Mammary epithelial cell (primary cell): ENCODE measurements at regions not wholly inside any gene's neighbourhood (a gene's known extent, or its start where the extent isn't known, plus 50 kb on each side); places are given as distances from the start of the nearest gene placed in this dataset.
"Not testable (repeated sequence)": the region's sequence is repeated elsewhere in the genome, so short reads cannot be mapped to it uniquely, and the experiment has no call there.

ENCODE experiments used
- EZH2 ChIP-seq: IDR thresholded peaks from 2 replicates; pipeline ENCODE4 v1.6.1; 2012; ENCODE audit warnings: low read length, inconsistent platforms, borderline replicate concordance
- TF ChIP-seq, protein P1 (sequence below), 2 donors: IDR thresholded peaks in 1 of 2; conservative IDR thresholded peaks in 1 of 2; 2 replicates each; pipeline ENCODE4 v1.5.1; 2011 to 2012; ENCODE audit warnings: inconsistent platforms in 2 of 2, low read length in 2 of 2, mild to moderate bottlenecking in 2 of 2, control low read depth in 1 of 2, low read depth in 1 of 2; ENCODE audit not compliant: insufficient read depth in 1 of 2; ENCODE audit errors: extremely low read depth in 1 of 2

DNA sequence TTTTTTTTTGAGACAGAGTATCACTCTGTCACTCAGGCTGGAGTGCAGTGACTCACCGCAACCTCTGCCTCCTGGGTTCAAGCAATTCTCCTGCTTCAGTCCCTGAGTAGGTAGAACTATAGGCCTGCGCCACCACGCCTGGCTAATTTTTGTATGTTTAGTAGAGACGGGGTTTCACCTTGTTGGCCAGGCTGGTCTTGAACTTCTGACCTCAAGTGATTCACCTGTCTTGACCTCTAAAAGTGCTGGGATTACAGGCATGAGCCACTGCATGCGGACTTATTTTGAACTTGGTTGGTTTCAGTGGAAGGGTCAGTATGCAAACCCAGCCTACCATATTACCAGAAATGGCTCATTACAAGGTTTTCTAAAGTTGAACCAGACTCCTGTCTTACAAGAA, 61.6 kb upstream of the GBA3 start:
- TF ChIP-seq, protein P1, sequence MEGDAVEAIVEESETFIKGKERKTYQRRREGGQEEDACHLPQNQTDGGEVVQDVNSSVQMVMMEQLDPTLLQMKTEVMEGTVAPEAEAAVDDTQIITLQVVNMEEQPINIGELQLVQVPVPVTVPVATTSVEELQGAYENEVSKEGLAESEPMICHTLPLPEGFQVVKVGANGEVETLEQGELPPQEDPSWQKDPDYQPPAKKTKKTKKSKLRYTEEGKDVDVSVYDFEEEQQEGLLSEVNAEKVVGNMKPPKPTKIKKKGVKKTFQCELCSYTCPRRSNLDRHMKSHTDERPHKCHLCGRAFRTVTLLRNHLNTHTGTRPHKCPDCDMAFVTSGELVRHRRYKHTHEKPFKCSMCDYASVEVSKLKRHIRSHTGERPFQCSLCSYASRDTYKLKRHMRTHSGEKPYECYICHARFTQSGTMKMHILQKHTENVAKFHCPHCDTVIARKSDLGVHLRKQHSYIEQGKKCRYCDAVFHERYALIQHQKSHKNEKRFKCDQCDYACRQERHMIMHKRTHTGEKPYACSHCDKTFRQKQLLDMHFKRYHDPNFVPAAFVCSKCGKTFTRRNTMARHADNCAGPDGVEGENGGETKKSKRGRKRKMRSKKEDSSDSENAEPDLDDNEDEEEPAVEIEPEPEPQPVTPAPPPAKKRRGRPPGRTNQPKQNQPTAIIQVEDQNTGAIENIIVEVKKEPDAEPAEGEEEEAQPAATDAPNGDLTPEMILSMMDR (conservative IDR thresholded peaks at IDR 0.05 in 1 of 2, IDR thresholded peaks at IDR 0.05 in 1 of 2; ENCODE audit: extremely low read depth in 1 of 2, insufficient read depth in 1 of 2, low read depth in 1 of 2, low read length in 2 of 2): not testable (repeated sequence)
- TF ChIP-seq EZH2: not testable (repeated sequence)
